ENCODE measurements at regions not wholly inside any gene's neighbourhood (a gene's known extent, or its start where the extent isn't known, plus 50 kb on each side); places are given as distances from the start of the nearest gene placed in this dataset.
"Not testable (repeated sequence)": the region's sequence is repeated elsewhere in the genome, so short reads cannot be mapped to it uniquely, and the experiment has no call there.

DNA sequence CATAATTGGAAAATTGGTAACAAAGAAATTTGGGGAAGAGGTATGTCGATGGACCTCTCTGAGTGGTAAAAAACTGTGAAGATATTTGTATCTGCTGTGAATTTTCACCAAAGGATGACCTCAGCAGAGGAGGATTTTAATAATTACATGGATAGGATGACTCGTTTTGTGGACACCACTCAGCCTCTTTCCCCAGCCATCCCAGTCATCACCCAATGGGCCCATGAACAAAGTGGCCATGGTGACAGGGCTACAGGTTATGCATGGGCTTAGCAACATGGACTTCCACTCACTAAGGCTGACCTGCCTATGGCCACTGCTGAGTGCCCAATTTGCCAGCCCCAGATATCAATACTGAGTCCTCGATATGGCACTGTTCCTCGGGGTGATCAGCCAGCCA, 577.5 kb upstream of the FBXO33 start:
- DNase-seq (ENCODE audit: extremely low read depth, low read depth): no peak
- no peak for TF ChIP-seq CTCF (IDR thresholded peaks at IDR 0.05; ENCODE audit: low read depth, low read length)

- DNase-seq (ENCODE audit: extremely low read depth, low read depth): not testable (repeated sequence)
Observed at GRCh38 chr14:40008345-40008744, 576.1 kb upstream of the FBXO33 start.

GRCh38 chr14:40004871-40005500, 572.8 kb upstream of the FBXO33 start:
- TF ChIP-seq CTCF (IDR thresholded peaks at IDR 0.05; ENCODE audit: low read depth, low read length): no peak
- no peak for DNase-seq (ENCODE audit: extremely low read depth, low read depth)

DNA sequence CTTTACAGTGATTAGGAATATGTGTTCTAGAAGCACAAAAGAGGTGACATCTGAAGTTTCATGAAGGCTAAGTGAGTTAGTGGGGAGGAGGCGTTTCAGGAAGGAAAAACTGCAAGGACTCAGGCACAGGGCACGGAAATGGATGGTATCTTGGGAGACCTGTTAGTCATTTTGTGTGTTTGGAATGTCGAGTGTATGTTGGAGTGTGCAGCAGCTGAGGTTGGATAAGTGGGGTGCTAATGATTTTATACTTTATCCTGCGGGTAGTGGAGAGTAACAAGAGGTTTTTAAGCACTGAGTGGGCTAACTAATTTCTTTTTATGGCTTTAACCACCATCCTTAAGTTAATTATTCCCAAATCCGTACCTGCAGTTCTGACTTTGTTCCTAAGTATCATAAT, 571.5 kb upstream of the FBXO33 start:
- TF ChIP-seq CTCF (IDR thresholded peaks at IDR 0.05; ENCODE audit: low read depth, low read length): no peak
- DNase-seq (ENCODE audit: extremely low read depth, low read depth): no peak

GRCh38 chr14:39998854-39999253, 566.6 kb upstream of the FBXO33 start:
- DNase-seq (ENCODE audit: extremely low read depth, low read depth): no peak
- TF ChIP-seq CTCF (IDR thresholded peaks at IDR 0.05; ENCODE audit: low read depth, low read length): no peak

DNA sequence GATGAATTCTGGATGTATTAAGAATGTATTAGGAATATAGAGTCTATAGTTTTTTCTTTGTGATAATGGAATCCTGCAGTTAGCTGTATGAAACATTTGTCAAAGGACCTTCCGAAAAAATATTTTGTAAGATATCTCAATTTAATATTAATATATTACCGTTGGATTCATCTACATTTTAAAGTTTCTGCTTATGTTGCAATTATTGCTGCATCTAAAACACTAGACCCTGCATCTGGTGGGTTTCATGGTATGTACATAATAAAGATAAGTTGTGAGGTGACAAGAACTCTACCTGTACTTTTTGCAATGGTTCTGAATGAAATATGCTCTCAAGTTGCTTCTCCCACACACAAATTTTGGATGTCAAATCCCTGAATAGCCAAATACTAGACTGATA, 565.9 kb upstream of the FBXO33 start:
- no peak for TF ChIP-seq CTCF (IDR thresholded peaks at IDR 0.05; ENCODE audit: low read depth, low read length)
- DNase-seq (ENCODE audit: extremely low read depth, low read depth): no peak

DNA sequence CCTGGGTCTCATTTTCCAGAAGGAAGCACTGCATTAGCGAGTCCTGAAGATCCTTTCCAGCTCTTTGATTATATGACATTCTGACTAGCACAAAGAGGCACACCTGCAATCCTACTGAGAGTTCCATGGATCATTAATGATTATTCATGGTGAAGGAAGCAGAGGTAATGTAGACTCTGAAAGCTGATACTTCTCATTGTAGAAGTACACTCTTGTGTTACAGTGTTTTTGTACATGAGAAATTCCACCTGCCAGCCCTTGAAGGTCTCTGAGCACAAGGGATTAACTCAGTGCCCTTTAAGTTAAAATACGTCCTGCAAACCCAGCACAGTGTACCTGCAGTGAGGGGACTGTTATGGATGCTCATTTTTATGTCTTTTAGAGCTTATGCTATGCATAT, 558.8 kb upstream of the FBXO33 start:
- TF ChIP-seq CTCF (IDR thresholded peaks at IDR 0.05; ENCODE audit: low read depth, low read length): no peak
- no peak for DNase-seq (ENCODE audit: extremely low read depth, low read depth)

GRCh38 chr14:39988939-39989338, 556.7 kb upstream of the FBXO33 start:
- no peak for TF ChIP-seq CTCF (IDR thresholded peaks at IDR 0.05; ENCODE audit: low read depth, low read length)
- DNase-seq (ENCODE audit: extremely low read depth, low read depth): no peak

All from AG09319 (cell line).